ENCODE measurements at regions not wholly inside any gene's neighbourhood (a gene's known extent, or its start where the extent isn't known, plus 50 kb on each side); places are given as distances from the start of the nearest gene placed in this dataset.

DNA sequence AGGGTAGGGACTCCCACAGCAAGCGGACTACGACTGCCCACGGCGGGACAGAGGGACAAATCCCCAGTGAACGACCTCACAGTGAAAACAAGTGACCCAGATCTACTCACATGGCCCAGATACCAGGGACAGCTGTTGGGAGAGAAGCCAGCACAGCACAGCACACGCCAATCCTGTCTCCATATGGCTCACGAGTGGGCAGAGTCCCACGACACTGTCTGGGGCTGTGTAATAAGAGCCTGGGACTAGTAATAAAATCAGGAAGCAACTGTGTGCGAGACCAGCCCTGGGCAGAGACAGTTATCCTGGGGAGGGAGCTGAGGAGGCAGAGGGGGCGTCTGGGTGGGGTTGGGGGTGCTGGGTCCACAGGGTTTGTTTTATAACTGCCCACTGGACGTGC, 385.0 kb downstream of the CTTN start:
- DNase-seq (ENCODE audit: low read depth, low spot score), result no peak
- no peak overlapping the region for H3K27ac ChIP-seq (ENCODE audit: low read depth, low read length)
- peaks cover 7 to 10% of the 10 kb centered on the region in 2 experiments for H3K4me1 ChIP-seq (ENCODE audit: control insufficient read depth in 1 of 2, insufficient read depth in 2 of 2, low read length in 2 of 2)
- intact Hi-C loops (cut with micrococcal nuclease), result no loop called here
- no peak overlapping the region for H3K4me2 ChIP-seq (ENCODE audit: low read length)
- no peak overlapping the region for H2AFZ ChIP-seq (ENCODE audit: low read depth, low read length, poor library complexity, severe bottlenecking)
- no peaks in the 10 kb centered on the region for H4K20me1 ChIP-seq (ENCODE audit: insufficient read depth)
- no peaks in the 10 kb centered on the region for H3K36me3 ChIP-seq (ENCODE audit: control insufficient read depth in 1 of 2, insufficient read depth in 2 of 2, low read length in 2 of 2)
- H3K9ac ChIP-seq (ENCODE audit: low read length), result no peak overlapping the region
- ChIA-PET RAD21 (ENCODE audit: low non-redundant PET in 1 of 2, low total read pairs in 2 of 2, uncharacterized antibody in 2 of 2, unreplicated experiment in 2 of 2) (no interaction called here), POLR2A (no interaction called here), CTCF (no interaction called here)
- H3K9me3 ChIP-seq (ENCODE audit: control insufficient read depth in 1 of 2, insufficient read depth in 1 of 2, low read depth in 1 of 2, low read length in 2 of 2), result peaks cover 0 to 5% of the 10 kb centered on the region in 2 experiments; a peak in 1 of 4 replicates
- ATAC-seq, result no peak
- TF ChIP-seq YY1 (IDR thresholded peaks at IDR 0.05; ENCODE audit: extremely low read depth, insufficient replicate concordance, low read depth, low read length), result no peak
- no peak for TF ChIP-seq ZNF274 (IDR thresholded peaks at IDR 0.05; ENCODE audit: low read depth, low read length)
- TF ChIP-seq ZFX (IDR thresholded peaks at IDR 0.05), result no peak
- no peak for TF ChIP-seq CBX3 (IDR thresholded peaks at IDR 0.05; ENCODE audit: low read depth)
- TF ChIP-seq RAD21 (IDR thresholded peaks at IDR 0.05; ENCODE audit: low read depth), result no peak
- TF ChIP-seq, protein P1, sequence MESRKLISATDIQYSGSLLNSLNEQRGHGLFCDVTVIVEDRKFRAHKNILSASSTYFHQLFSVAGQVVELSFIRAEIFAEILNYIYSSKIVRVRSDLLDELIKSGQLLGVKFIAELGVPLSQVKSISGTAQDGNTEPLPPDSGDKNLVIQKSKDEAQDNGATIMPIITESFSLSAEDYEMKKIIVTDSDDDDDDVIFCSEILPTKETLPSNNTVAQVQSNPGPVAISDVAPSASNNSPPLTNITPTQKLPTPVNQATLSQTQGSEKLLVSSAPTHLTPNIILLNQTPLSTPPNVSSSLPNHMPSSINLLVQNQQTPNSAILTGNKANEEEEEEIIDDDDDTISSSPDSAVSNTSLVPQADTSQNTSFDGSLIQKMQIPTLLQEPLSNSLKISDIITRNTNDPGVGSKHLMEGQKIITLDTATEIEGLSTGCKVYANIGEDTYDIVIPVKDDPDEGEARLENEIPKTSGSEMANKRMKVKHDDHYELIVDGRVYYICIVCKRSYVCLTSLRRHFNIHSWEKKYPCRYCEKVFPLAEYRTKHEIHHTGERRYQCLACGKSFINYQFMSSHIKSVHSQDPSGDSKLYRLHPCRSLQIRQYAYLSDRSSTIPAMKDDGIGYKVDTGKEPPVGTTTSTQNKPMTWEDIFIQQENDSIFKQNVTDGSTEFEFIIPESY (IDR thresholded peaks at IDR 0.05; ENCODE audit: extremely low read depth, insufficient replicate concordance, low read length), result no peak
- no peak for TF ChIP-seq JUND (IDR thresholded peaks at IDR 0.05)
- TF ChIP-seq EZH2phosphoT487 (IDR thresholded peaks at IDR 0.05; ENCODE audit: borderline replicate concordance), result no peak
- no peak for TF ChIP-seq SP1 (IDR thresholded peaks at IDR 0.05; ENCODE audit: low read depth)
- no peak for TF ChIP-seq FOSL1 (IDR thresholded peaks at IDR 0.05; ENCODE audit: low read depth)
- TF ChIP-seq, protein P2, sequence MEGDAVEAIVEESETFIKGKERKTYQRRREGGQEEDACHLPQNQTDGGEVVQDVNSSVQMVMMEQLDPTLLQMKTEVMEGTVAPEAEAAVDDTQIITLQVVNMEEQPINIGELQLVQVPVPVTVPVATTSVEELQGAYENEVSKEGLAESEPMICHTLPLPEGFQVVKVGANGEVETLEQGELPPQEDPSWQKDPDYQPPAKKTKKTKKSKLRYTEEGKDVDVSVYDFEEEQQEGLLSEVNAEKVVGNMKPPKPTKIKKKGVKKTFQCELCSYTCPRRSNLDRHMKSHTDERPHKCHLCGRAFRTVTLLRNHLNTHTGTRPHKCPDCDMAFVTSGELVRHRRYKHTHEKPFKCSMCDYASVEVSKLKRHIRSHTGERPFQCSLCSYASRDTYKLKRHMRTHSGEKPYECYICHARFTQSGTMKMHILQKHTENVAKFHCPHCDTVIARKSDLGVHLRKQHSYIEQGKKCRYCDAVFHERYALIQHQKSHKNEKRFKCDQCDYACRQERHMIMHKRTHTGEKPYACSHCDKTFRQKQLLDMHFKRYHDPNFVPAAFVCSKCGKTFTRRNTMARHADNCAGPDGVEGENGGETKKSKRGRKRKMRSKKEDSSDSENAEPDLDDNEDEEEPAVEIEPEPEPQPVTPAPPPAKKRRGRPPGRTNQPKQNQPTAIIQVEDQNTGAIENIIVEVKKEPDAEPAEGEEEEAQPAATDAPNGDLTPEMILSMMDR (IDR thresholded peaks at IDR 0.05 in 2 of 3, conservative IDR thresholded peaks at IDR 0.05 in 1 of 3; ENCODE audit: borderline replicate concordance in 1 of 3, insufficient read depth in 1 of 3, low read depth in 2 of 3, low read length in 2 of 3), result no peak
- no peak for TF ChIP-seq EGR1 (IDR thresholded peaks at IDR 0.05; ENCODE audit: low read depth)
- TF ChIP-seq POLR2AphosphoS5 (IDR thresholded peaks at IDR 0.05; ENCODE audit: low read depth, low read length), result no peak
- TF ChIP-seq EZH2 (IDR thresholded peaks at IDR 0.05), result no peak
- TF ChIP-seq, protein P3, sequence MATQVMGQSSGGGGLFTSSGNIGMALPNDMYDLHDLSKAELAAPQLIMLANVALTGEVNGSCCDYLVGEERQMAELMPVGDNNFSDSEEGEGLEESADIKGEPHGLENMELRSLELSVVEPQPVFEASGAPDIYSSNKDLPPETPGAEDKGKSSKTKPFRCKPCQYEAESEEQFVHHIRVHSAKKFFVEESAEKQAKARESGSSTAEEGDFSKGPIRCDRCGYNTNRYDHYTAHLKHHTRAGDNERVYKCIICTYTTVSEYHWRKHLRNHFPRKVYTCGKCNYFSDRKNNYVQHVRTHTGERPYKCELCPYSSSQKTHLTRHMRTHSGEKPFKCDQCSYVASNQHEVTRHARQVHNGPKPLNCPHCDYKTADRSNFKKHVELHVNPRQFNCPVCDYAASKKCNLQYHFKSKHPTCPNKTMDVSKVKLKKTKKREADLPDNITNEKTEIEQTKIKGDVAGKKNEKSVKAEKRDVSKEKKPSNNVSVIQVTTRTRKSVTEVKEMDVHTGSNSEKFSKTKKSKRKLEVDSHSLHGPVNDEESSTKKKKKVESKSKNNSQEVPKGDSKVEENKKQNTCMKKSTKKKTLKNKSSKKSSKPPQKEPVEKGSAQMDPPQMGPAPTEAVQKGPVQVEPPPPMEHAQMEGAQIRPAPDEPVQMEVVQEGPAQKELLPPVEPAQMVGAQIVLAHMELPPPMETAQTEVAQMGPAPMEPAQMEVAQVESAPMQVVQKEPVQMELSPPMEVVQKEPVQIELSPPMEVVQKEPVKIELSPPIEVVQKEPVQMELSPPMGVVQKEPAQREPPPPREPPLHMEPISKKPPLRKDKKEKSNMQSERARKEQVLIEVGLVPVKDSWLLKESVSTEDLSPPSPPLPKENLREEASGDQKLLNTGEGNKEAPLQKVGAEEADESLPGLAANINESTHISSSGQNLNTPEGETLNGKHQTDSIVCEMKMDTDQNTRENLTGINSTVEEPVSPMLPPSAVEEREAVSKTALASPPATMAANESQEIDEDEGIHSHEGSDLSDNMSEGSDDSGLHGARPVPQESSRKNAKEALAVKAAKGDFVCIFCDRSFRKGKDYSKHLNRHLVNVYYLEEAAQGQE (IDR thresholded peaks at IDR 0.05; ENCODE audit: low read depth), result no peak
- TF ChIP-seq, protein P4, sequence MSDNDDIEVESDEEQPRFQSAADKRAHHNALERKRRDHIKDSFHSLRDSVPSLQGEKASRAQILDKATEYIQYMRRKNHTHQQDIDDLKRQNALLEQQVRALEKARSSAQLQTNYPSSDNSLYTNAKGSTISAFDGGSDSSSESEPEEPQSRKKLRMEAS (IDR thresholded peaks at IDR 0.05), result no peak
- TF ChIP-seq TCF7L2 (IDR thresholded peaks at IDR 0.05; ENCODE audit: borderline replicate concordance, extremely low read depth, insufficient read depth, insufficient read length), result no peak
- TF ChIP-seq SRF (IDR thresholded peaks at IDR 0.05; ENCODE audit: low read depth), result no peak
- TF ChIP-seq, protein P5, sequence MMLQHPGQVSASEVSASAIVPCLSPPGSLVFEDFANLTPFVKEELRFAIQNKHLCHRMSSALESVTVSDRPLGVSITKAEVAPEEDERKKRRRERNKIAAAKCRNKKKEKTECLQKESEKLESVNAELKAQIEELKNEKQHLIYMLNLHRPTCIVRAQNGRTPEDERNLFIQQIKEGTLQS (IDR thresholded peaks at IDR 0.05), result no peak
- no peak for TF ChIP-seq CEBPB (IDR thresholded peaks at IDR 0.05; ENCODE audit: low read depth)
- no peak overlapping the region for H3K4me3 ChIP-seq (replicated peaks in 1 of 2; ENCODE audit: low read depth in 1 of 2, low read length in 2 of 2)
- no peaks in the 10 kb centered on the region for H3K27me3 ChIP-seq (ENCODE audit: insufficient read depth, low read length)
- no peaks in the 10 kb centered on the region for H3K79me2 ChIP-seq (ENCODE audit: insufficient read depth, low read length)
- no peaks in the 10 kb centered on the region for H3K9me2 ChIP-seq (ENCODE audit: insufficient read depth)
- no TSS peak for BruUV-seq (replicated peaks)
